ENCODE measurements at regions not wholly inside any gene's neighbourhood (a gene's known extent, or its start where the extent isn't known, plus 50 kb on each side); places are given as distances from the start of the nearest gene placed in this dataset.

DNA sequence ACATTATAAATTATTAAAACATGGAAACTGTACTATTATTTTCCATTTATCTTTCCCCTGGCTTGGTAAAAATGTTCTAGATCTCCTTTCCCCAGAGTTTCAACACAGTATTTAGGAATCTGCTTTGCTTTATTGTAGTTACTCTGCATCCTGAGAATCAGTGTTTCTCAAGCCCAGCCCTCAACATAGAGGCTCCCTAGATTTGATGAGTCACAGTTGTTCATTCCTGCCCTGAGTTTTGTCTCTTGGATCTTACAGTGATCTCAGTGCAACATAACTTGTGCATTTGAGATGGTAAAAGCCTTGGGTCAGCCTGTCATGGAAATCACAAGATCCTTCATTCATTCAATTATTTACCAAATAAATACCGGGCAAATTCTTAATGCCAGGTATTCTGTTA is 63.0 kb downstream of the VAX1 start:
- TF ChIP-seq ZNF600 (tag by site-specific recombination; IDR thresholded peaks at IDR 0.05) (no peak), ZNF777 (tag by site-specific recombination; IDR thresholded peaks at IDR 0.05; ENCODE audit: borderline replicate concordance) (no peak), ZNF26 (tag by site-specific recombination; IDR thresholded peaks at IDR 0.05) (no peak)

All from HEK293 (cell line).